ENCODE measurements at regions not wholly inside any gene's neighbourhood (a gene's known extent, or its start where the extent isn't known, plus 50 kb on each side); places are given as distances from the start of the nearest gene placed in this dataset.

DNA sequence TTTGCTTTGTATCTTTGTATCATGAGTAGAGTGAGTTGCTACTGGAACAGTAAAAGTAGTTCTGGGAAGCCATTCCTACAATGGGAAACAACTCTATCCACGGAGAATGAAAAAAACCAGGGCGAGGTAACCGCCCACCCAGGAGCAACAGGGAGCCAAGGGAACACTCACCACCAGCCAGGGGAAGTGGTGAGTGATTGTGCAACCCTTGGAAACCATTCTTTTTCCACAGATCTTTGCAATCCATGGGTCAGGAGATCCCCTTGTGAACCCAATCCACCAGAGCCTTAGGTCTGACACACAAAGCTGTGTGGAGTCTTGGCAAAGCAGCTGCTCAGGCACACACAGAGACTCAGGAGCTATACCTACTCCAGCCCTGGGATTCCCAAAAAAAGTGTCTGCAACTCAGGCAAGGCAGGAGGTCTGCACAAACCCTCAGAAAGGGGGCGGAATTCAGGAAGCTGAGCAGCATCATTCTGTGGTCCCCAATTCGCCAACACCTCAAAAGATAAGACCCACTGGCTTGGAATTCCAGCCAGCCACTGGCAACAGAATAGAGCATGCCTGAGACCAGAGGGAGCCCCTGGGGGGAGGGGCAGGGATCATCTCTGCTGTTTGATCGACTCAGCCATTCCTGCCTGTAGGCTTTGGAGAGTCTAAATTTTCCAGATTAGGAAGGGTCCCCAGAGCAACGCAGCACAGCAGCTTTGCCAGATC, 52.1 kb upstream of the PPFIA2 start (continued):
- TF ChIP-seq, protein P1, sequence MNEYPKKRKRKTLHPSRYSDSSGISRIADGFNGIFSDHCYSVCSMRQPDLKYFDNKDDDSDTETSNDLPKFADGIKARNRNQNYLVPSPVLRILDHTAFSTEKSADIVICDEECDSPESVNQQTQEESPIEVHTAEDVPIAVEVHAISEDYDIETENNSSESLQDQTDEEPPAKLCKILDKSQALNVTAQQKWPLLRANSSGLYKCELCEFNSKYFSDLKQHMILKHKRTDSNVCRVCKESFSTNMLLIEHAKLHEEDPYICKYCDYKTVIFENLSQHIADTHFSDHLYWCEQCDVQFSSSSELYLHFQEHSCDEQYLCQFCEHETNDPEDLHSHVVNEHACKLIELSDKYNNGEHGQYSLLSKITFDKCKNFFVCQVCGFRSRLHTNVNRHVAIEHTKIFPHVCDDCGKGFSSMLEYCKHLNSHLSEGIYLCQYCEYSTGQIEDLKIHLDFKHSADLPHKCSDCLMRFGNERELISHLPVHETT (CRISPR knock-in tag; conservative IDR thresholded peaks at IDR 0.05 in 1 of 2, IDR thresholded peaks at IDR 0.05 in 1 of 2), result no peak
- TF ChIP-seq PTBP1 (IDR thresholded peaks at IDR 0.05; ENCODE audit: low read depth, low read length), result no peak

DNA sequence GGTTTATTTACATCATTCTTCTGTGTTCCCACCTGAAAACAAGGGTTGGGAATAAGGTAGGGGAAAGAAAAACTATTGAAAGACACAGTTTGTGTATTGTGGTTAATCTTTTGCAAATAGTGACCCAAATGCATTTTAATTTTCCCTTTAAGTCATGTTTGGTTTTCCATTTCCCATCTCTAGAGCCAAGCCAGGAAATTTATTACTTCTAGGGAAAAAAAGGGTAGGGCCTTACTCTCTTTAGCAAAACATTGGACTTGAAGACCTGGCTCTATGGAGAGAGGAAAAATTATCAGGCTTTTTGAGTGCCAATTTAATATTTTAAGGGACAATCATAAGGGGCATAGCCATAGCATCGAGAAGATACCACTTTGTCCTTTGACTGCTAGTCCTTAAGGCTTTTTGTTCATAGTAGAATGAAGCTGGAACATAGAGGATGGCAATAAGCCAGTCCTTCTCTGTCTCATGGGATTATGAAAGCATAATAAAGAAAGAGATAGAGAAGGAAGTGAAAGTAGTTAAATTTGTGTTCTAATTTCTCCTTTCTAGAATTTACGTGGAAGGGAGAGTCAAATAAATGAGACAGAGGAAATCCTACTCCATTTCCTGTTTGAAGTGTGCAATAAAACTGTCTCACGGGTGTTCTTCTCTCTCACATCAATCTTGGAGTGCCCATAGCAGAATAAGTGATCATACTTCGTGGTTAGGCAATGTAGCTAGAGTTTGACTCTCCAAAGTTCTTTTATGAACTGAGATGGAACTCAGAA, 50.9 kb upstream of the PPFIA2 start:
- H2AFZ ChIP-seq (ENCODE audit: low read depth, low read length), result no peak overlapping the region
- FAIRE-seq (no peak), ATAC-seq (no peak), DNase-seq (ENCODE audit: extremely low read depth in 1 of 4, low spot score in 3 of 4) (no peak)
- H3K4me3 ChIP-seq, result no peak overlapping the region
- no peak overlapping the region for H3K4me2 ChIP-seq (ENCODE audit: insufficient read depth, low read length)
- no peaks in the 10 kb centered on the region for H3K4me1 ChIP-seq (replicated peaks in 1 of 2; ENCODE audit: control insufficient read depth in 2 of 2, insufficient read depth in 2 of 2, low read length in 2 of 2)
- no peak overlapping the region for H3K27ac ChIP-seq (ENCODE audit: extremely low read depth, low read depth, low read length)
- BruUV-seq (replicated peaks), result no TSS peak
- WGBS (ENCODE audit: insufficient coverage, low coverage, missing lambda C conversion rate), result 0% methylated on average over 4 of the region's 4 CpGs
- H3K9ac ChIP-seq (ENCODE audit: insufficient read depth in 1 of 2, low read depth in 2 of 2, low read length in 2 of 2), result no peak overlapping the region
- CTCF ChIA-PET (ENCODE audit: low intra/inter-chr PET ratio), result no interaction called here
- intact Hi-C loops (cut with micrococcal nuclease) (no loop called here), in situ Hi-C loops (cut with MboI) (no loop called here)
- H3K9me1 ChIP-seq (ENCODE audit: control insufficient read depth, insufficient read depth, low read length), result no peaks in the 10 kb centered on the region
- H3K9me3 ChIP-seq (replicated peaks; ENCODE audit: control insufficient read depth, insufficient read depth, low read depth, low read length), result no peaks in the 10 kb centered on the region
- POLR2A ChIA-PET, result no interaction called here
- no peak for TF ChIP-seq RBM22 (IDR thresholded peaks at IDR 0.05; ENCODE audit: low read depth, low read length, poor library complexity, severe bottlenecking)
- TF ChIP-seq PHTF2 (CRISPR knock-in tag; IDR thresholded peaks at IDR 0.05), result no peak
- H3K27me3 ChIP-seq (ENCODE audit: control insufficient read depth in 2 of 2, insufficient read depth in 2 of 2, low read length in 2 of 2), result no peaks in the 10 kb centered on the region
- H3K79me2 ChIP-seq (ENCODE audit: control insufficient read depth, insufficient read depth, low read length), result no peaks in the 10 kb centered on the region
- no peaks in the 10 kb centered on the region for H3K36me3 ChIP-seq (ENCODE audit: control insufficient read depth, insufficient read depth, low read length)
- H4K20me1 ChIP-seq (replicated peaks; ENCODE audit: control insufficient read depth, insufficient read depth, low read length), result no peaks in the 10 kb centered on the region

Measured in K562 (cell line).